ENCODE measurements at regions not wholly inside any gene's neighbourhood (a gene's known extent, or its start where the extent isn't known, plus 50 kb on each side); places are given as distances from the start of the nearest gene placed in this dataset.

DNA sequence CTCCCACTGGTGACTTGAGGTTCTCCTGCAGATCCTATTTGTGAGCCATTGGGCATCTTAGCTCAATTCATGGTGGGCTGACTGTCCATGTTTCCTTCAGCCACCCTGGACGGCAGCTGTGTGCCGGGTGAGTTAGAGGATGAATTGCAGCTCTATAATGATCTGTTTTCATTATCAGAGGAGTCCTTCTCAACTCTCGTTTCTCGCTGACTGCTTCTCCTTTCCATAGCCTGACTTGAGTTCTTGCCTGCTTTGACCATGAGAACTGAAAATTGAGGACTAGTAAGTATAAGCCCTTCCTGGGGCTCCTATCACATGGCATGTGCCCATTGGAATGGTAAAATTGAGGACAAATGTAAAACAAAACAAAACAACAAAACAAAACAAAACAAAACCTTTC is 121.8 kb downstream of the CDC42EP3 start (continued):
- TF ChIP-seq, protein P1, sequence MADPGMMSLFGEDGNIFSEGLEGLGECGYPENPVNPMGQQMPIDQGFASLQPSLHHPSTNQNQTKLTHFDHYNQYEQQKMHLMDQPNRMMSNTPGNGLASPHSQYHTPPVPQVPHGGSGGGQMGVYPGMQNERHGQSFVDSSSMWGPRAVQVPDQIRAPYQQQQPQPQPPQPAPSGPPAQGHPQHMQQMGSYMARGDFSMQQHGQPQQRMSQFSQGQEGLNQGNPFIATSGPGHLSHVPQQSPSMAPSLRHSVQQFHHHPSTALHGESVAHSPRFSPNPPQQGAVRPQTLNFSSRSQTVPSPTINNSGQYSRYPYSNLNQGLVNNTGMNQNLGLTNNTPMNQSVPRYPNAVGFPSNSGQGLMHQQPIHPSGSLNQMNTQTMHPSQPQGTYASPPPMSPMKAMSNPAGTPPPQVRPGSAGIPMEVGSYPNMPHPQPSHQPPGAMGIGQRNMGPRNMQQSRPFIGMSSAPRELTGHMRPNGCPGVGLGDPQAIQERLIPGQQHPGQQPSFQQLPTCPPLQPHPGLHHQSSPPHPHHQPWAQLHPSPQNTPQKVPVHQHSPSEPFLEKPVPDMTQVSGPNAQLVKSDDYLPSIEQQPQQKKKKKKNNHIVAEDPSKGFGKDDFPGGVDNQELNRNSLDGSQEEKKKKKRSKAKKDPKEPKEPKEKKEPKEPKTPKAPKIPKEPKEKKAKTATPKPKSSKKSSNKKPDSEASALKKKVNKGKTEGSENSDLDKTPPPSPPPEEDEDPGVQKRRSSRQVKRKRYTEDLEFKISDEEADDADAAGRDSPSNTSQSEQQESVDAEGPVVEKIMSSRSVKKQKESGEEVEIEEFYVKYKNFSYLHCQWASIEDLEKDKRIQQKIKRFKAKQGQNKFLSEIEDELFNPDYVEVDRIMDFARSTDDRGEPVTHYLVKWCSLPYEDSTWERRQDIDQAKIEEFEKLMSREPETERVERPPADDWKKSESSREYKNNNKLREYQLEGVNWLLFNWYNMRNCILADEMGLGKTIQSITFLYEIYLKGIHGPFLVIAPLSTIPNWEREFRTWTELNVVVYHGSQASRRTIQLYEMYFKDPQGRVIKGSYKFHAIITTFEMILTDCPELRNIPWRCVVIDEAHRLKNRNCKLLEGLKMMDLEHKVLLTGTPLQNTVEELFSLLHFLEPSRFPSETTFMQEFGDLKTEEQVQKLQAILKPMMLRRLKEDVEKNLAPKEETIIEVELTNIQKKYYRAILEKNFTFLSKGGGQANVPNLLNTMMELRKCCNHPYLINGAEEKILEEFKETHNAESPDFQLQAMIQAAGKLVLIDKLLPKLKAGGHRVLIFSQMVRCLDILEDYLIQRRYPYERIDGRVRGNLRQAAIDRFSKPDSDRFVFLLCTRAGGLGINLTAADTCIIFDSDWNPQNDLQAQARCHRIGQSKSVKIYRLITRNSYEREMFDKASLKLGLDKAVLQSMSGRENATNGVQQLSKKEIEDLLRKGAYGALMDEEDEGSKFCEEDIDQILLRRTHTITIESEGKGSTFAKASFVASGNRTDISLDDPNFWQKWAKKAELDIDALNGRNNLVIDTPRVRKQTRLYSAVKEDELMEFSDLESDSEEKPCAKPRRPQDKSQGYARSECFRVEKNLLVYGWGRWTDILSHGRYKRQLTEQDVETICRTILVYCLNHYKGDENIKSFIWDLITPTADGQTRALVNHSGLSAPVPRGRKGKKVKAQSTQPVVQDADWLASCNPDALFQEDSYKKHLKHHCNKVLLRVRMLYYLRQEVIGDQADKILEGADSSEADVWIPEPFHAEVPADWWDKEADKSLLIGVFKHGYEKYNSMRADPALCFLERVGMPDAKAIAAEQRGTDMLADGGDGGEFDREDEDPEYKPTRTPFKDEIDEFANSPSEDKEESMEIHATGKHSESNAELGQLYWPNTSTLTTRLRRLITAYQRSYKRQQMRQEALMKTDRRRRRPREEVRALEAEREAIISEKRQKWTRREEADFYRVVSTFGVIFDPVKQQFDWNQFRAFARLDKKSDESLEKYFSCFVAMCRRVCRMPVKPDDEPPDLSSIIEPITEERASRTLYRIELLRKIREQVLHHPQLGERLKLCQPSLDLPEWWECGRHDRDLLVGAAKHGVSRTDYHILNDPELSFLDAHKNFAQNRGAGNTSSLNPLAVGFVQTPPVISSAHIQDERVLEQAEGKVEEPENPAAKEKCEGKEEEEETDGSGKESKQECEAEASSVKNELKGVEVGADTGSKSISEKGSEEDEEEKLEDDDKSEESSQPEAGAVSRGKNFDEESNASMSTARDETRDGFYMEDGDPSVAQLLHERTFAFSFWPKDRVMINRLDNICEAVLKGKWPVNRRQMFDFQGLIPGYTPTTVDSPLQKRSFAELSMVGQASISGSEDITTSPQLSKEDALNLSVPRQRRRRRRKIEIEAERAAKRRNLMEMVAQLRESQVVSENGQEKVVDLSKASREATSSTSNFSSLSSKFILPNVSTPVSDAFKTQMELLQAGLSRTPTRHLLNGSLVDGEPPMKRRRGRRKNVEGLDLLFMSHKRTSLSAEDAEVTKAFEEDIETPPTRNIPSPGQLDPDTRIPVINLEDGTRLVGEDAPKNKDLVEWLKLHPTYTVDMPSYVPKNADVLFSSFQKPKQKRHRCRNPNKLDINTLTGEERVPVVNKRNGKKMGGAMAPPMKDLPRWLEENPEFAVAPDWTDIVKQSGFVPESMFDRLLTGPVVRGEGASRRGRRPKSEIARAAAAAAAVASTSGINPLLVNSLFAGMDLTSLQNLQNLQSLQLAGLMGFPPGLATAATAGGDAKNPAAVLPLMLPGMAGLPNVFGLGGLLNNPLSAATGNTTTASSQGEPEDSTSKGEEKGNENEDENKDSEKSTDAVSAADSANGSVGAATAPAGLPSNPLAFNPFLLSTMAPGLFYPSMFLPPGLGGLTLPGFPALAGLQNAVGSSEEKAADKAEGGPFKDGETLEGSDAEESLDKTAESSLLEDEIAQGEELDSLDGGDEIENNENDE (IDR thresholded peaks at IDR 0.05; ENCODE audit: insufficient replicate concordance, low read length) = no peak
- TF ChIP-seq CREB1 (IDR thresholded peaks at IDR 0.05) (no peak), EZH2 (IDR thresholded peaks at IDR 0.05; ENCODE audit: low read depth, low read length, severe bottlenecking) (no peak), TEAD4 (IDR thresholded peaks at IDR 0.05; ENCODE audit: low read depth, low read length) (no peak), KDM1A (IDR thresholded peaks at IDR 0.05; ENCODE audit: borderline replicate concordance, low read length) (no peak), CBX8 (IDR thresholded peaks at IDR 0.05; ENCODE audit: borderline replicate concordance, low read depth, low read length) (no peak), POLR2AphosphoS5 (IDR thresholded peaks at IDR 0.05; ENCODE audit: low read depth, low read length) (no peak), FOSL1 (IDR thresholded peaks at IDR 0.05; ENCODE audit: insufficient read depth, low read depth, low read length) (no peak), BRCA1 (IDR thresholded peaks at IDR 0.05; ENCODE audit: low read depth, low read length) (no peak), TCF12 (IDR thresholded peaks at IDR 0.05; ENCODE audit: low read depth, low read length) (no peak), EP300 (IDR thresholded peaks at IDR 0.05; ENCODE audit: borderline replicate concordance in 1 of 2, low read depth in 2 of 2, low read length in 2 of 2) (no peak), ZNF274 (IDR thresholded peaks at IDR 0.05; ENCODE audit: borderline replicate concordance, extremely low read depth, low read length) (no peak), TAF1 (IDR thresholded peaks at IDR 0.05; ENCODE audit: low read depth, low read length) (no peak)

All from H1 (cell line).